ENCODE measurements at regions not wholly inside any gene's neighbourhood (a gene's known extent, or its start where the extent isn't known, plus 50 kb on each side); places are given as distances from the start of the nearest gene placed in this dataset.

GRCh38 chr9:26457151-26457550, 435.5 kb downstream of the CAAP1 start:
- TF ChIP-seq CTCF (IDR thresholded peaks at IDR 0.05; ENCODE audit: low read length) (no peak), EZH2 (IDR thresholded peaks at IDR 0.05; ENCODE audit: borderline replicate concordance, low read length) (no peak)
